Gastroesophageal sphincter (tissue), 4 donors: ENCODE measurements at regions not wholly inside any gene's neighbourhood (a gene's known extent, or its start where the extent isn't known, plus 50 kb on each side); places are given as distances from the start of the nearest gene placed in this dataset.
"Not testable (repeated sequence)": the region's sequence is repeated elsewhere in the genome, so short reads cannot be mapped to it uniquely, and the experiment has no call there.

Source experiments
- ATAC-seq: fragments of 150-250 bp; one replicate; pipeline ENCODE4 v1.9.1; 2016; ENCODE audit warnings: mild to moderate bottlenecking, moderate library complexity
- H3K27ac ChIP-seq, 4 donors: fragments of 200-600 bp; sonication (generic) in 3 of 4; 1 replicate in 3 of 4; 2 replicates in 1 of 4; pipeline ENCODE4 v1.5.1; 2016 to 2019
- H3K27me3 ChIP-seq: fragments of 200-600 bp; sonication (generic); one replicate; pipeline ENCODE4 v1.5.1; 2019
- H3K36me3 ChIP-seq, 2 donors: fragments of 200-600 bp; sonication (generic); one replicate each; pipeline ENCODE4 v1.5.1; 2019; ENCODE audit warnings: control low read depth in 1 of 2
- H3K4me1 ChIP-seq, 3 donors: fragments of 200-600 bp; sonication (generic); 1 replicate in 2 of 3; 2 replicates in 1 of 3; pipeline ENCODE4 v1.5.1; 2016 to 2019; ENCODE audit warnings: control low read depth in 2 of 3
- H3K4me3 ChIP-seq, 2 donors: fragments of 200-600 bp; sonication (generic); one replicate each; pipeline ENCODE4 v1.5.1; 2019; ENCODE audit warnings: mild to moderate bottlenecking in 1 of 2, moderate library complexity in 1 of 2
- H3K9me3 ChIP-seq, 3 donors: fragments of 200-600 bp; sonication (generic); one replicate each; pipeline ENCODE4 v1.5.1; 2017 to 2019; ENCODE audit warnings: control low read depth in 2 of 3
- EP300 ChIP-seq: sonication (generic); formaldehyde crosslinking; IDR thresholded peaks from one replicate; pipeline ENCODE4 v1.6.1; 2017; ENCODE audit warnings: antibody characterized with exemption, mild to moderate bottlenecking
- POLR2A ChIP-seq, 2 donors: fragments of 450-650 bp; IDR thresholded peaks; one replicate each; pipeline ENCODE4 v1.6.1; 2017; ENCODE audit warnings: antibody characterized with exemption in 2 of 2, mild to moderate bottlenecking in 2 of 2, moderate library complexity in 1 of 2
- POLR2AphosphoS5 ChIP-seq: sonication (generic); formaldehyde crosslinking; IDR thresholded peaks from one replicate; pipeline ENCODE4 v1.6.1; 2017; ENCODE audit warnings: antibody characterized with exemption
- WGBS, 2 donors: methylation state at CpG; one replicate each; pipeline ENCODE4 v1.1.5; 2018; ENCODE audit warnings: low coverage in 1 of 2; 5-methylcytosine and 5-hydroxymethylcytosine counted together
- TF ChIP-seq, protein P1 (sequence below), 4 experiments: fragments of 200-600 bp in 2 of 4; fragments of 450-650 bp in 2 of 4; sonication (generic) in 1 of 4; IDR thresholded peaks; one replicate each; pipeline ENCODE4 v1.5.1; 2017 to 2019; ENCODE audit warnings: antibody characterized with exemption in 4 of 4, mild to moderate bottlenecking in 2 of 4, moderate library complexity in 2 of 4

DNA sequence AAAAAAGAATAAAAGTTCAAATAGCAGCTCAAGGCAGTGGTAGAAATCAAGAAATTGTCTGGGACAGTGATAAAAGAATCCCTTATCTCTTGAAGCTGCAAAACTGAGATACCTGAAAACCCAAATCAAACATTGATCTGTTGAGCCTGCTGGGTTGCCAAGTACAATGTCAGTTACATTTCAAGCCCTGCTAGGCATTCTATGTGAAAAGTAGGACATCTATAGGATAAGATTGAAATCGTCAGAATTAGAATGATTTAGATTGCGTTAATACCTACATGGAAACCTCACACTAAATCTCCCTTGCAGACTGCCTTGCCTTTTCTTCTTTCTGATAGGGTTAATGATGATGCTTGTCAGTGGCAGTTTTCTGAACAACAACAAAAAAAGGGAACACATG lies 1684.4 kb upstream of the B3GALT2 start:
- Histone ChIP-seq H3K36me3 (no peaks in the 10 kb centered on the region), H3K4me1 (no peaks in the 10 kb centered on the region), H3K9me3 (no peaks in the 10 kb centered on the region), H3K27ac (no peak overlapping the region), H3K27me3 (no peaks in the 10 kb centered on the region), H3K4me3 (no peak overlapping the region)
- 93 to 100% methylated on average over 2 of the region's 2 CpGs for WGBS, 2 donors
- no peak for ATAC-seq
- TF ChIP-seq EP300 (no peak), POLR2A (IDR thresholded peaks at IDR 0.05) (no peak), POLR2AphosphoS5 (no peak)
- TF ChIP-seq, protein P1, sequence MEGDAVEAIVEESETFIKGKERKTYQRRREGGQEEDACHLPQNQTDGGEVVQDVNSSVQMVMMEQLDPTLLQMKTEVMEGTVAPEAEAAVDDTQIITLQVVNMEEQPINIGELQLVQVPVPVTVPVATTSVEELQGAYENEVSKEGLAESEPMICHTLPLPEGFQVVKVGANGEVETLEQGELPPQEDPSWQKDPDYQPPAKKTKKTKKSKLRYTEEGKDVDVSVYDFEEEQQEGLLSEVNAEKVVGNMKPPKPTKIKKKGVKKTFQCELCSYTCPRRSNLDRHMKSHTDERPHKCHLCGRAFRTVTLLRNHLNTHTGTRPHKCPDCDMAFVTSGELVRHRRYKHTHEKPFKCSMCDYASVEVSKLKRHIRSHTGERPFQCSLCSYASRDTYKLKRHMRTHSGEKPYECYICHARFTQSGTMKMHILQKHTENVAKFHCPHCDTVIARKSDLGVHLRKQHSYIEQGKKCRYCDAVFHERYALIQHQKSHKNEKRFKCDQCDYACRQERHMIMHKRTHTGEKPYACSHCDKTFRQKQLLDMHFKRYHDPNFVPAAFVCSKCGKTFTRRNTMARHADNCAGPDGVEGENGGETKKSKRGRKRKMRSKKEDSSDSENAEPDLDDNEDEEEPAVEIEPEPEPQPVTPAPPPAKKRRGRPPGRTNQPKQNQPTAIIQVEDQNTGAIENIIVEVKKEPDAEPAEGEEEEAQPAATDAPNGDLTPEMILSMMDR (IDR thresholded peaks at IDR 0.05) = no peak

DNA sequence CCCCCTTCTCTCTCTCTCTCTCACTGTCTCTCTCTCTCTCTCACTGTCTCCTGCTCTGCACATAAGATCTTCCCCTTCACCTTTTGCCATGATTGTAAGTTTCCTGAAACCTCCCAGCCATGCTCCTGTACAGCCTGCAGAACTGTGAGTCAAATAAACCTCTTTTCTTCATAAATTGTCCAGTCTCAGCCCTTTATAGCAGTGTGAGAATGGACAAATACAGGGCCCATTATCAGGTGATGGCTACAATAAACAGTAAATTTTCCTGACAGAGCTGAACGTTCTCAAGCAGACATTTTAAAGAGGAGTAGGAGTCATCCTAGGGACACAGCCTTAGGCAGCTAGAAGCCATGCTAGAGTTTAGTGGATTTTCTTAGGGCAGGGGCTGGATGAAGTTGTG lies 1679.7 kb upstream of the B3GALT2 start:
- Histone ChIP-seq H3K27ac (no peak overlapping the region), H3K27me3 (no peaks in the 10 kb centered on the region), H3K36me3 (no peaks in the 10 kb centered on the region), H3K4me3 (no peak overlapping the region), H3K9me3 (no peaks in the 10 kb centered on the region), H3K4me1 (no peaks in the 10 kb centered on the region)
- TF ChIP-seq EP300 = no peak
- TF ChIP-seq POLR2AphosphoS5 = no peak
- TF ChIP-seq, protein P1 (IDR thresholded peaks at IDR 0.05) = no peak
- TF ChIP-seq POLR2A (IDR thresholded peaks at IDR 0.05) = no peak
- 17 to 40% methylated on average over 1 of the region's 1 CpG for WGBS, 2 donors
- no peak for ATAC-seq

DNA sequence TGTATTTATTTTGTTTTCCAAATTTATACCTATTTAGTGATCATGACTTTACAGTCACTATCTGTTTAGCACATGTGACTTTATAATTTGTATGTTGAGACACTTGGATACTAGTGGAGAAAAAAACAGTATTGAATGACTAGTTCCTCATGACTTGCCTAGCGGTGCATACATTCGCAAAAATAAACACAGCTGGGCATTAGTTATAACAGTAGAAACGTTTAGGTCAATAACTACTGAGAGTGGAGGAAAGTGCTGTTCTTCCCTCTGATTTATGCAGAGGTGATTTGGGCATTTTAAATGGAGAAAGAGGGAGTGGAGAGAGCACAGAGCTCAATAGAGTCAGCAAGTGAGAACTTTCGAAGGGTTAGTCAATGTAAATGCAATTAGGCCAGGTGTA lies 1679.0 kb upstream of the B3GALT2 start:
- no peaks in the 10 kb centered on the region for H3K27me3 ChIP-seq
- H3K4me3 ChIP-seq = no peak overlapping the region
- no peak for TF ChIP-seq POLR2AphosphoS5
- no peak for TF ChIP-seq EP300
- TF ChIP-seq POLR2A (IDR thresholded peaks at IDR 0.05) = no peak
- TF ChIP-seq, protein P1 (IDR thresholded peaks at IDR 0.05) = no peak
- 52% methylated on average over 4 of the region's 4 CpGs for WGBS, 2 donors
- no peaks in the 10 kb centered on the region for H3K36me3 ChIP-seq
- no peaks in the 10 kb centered on the region for H3K9me3 ChIP-seq
- no peak overlapping the region for H3K27ac ChIP-seq
- no peak for ATAC-seq
- no peaks in the 10 kb centered on the region for H3K4me1 ChIP-seq

DNA sequence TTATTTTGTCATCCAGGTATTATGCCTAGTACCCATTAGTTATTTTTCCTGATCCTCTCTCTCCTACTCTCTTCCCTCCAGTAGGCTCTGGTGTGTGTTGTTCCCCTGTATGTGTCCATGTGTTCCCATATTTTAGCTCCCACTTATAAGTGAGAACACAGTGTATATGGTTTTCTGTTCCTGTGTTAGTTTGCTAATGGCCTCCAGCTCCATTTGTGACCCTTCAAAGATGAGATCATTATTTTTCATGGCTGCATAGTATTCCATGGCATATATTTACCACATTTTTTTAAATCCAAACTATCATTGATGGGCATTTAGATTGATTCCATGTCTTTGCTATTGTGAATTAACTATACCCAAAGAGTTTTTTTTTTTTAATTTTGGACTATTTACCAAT lies 1675.7 kb upstream of the B3GALT2 start:
- no peak for TF ChIP-seq POLR2AphosphoS5
- no peak for TF ChIP-seq POLR2A (IDR thresholded peaks at IDR 0.05)
- TF ChIP-seq, protein P1 (IDR thresholded peaks at IDR 0.05) = no peak
- no peak for TF ChIP-seq EP300
- ATAC-seq = no peak
- no peaks in the 10 kb centered on the region for H3K36me3 ChIP-seq
- H3K4me1 ChIP-seq = no peaks in the 10 kb centered on the region
- no peak overlapping the region for H3K4me3 ChIP-seq
- peaks cover 0 to 4% (median 0%) of the 10 kb centered on the region in 3 donors for H3K9me3 ChIP-seq
- no peaks in the 10 kb centered on the region for H3K27me3 ChIP-seq
- H3K27ac ChIP-seq = no peak overlapping the region

DNA sequence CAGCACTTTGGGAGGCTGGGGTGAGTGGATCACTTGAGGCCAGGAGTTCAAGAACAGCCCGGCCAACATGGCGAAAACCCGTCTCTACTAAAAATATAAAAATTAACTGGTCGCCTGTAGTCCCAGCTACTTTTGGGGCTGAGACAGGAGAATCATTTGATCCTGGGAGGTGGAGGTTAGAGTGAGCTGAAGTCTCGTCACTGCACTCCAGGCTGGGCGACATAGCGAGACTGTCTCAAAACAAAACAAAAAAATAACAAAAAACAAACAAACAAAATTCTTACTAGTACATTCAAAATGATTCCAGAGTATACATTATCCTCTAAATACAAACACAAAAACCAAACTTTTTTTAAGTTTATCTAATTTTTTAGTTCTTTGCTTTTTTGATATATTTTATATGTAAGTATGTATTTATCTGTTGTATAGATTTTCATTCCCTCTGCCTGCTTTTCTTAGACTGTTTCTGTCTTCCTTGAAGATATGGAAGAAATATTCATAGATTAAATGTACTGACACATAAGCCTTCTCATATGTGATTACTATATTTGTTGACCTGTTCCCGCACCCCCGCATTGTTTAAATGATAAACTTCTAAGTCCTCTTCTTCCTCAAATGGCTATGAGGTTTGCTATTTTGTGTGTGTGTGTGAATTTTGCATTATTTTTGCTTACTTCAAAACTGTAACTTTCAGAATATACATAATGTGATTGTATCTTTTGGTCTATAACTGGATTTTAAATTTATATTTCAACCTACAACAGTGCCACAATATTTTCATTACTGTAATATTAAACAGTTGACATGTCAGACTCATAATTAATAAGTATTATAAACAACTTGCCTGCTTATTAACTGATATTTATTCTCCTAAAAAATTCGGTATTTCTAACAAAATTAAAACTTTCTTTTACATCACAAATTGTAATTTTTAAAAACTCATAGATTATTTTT lies 1674.1 kb upstream of the B3GALT2 start:
- no peak overlapping the region for H3K4me3 ChIP-seq
- 76 to 87% methylated on average over 7 of the region's 10 CpGs for WGBS, 2 donors
- H3K4me1 ChIP-seq = no peaks in the 10 kb centered on the region
- H3K27ac ChIP-seq = no peak overlapping the region
- no peaks in the 10 kb centered on the region for H3K27me3 ChIP-seq
- H3K36me3 ChIP-seq = no peaks in the 10 kb centered on the region
- ATAC-seq = no peak
- peaks cover 0 to 4% (median 0%) of the 10 kb centered on the region in 3 donors for H3K9me3 ChIP-seq
- TF ChIP-seq, protein P1 (IDR thresholded peaks at IDR 0.05) = no peak
- no peak for TF ChIP-seq POLR2A (IDR thresholded peaks at IDR 0.05)

DNA sequence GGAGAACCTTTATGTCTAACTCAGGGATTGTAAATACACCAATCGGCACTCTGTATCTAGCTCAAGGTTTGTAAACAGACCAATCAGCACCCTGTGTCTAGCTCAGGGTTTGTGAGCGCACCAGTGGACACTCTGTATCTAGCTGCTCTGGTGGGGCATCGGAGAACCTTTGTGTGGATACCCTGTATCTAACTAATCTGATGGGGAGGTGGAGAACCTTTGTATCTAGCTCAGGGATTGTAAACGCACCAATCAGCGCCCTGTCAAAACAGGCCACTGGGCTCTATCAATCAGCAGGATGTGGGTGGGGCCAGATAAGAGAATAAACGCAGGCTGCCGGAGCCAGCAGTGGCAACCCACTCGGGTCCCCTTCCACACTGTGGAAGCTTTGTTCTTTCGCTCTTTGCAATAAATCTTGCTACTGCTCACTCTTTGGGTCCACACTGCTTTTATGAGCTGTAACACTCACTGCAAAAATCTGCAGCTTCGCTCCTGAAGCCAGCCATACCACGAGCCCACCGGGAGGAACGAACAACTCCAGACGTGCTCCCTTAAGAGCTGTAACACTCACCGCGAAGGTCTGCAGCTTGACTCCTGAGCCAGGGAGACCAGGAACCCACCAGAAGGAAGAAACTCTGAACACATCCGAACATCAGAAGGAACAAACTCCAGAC lies 1673.2 kb upstream of the B3GALT2 start:
- not testable (repeated sequence) for H3K9me3 ChIP-seq, H3K27me3 ChIP-seq, ATAC-seq, H3K27ac ChIP-seq, H3K36me3 ChIP-seq, H3K4me3 ChIP-seq, H3K4me1 ChIP-seq
- WGBS, 2 donors = 80 to 85% methylated on average over 1 to 4 of the region's 17 CpGs

DNA sequence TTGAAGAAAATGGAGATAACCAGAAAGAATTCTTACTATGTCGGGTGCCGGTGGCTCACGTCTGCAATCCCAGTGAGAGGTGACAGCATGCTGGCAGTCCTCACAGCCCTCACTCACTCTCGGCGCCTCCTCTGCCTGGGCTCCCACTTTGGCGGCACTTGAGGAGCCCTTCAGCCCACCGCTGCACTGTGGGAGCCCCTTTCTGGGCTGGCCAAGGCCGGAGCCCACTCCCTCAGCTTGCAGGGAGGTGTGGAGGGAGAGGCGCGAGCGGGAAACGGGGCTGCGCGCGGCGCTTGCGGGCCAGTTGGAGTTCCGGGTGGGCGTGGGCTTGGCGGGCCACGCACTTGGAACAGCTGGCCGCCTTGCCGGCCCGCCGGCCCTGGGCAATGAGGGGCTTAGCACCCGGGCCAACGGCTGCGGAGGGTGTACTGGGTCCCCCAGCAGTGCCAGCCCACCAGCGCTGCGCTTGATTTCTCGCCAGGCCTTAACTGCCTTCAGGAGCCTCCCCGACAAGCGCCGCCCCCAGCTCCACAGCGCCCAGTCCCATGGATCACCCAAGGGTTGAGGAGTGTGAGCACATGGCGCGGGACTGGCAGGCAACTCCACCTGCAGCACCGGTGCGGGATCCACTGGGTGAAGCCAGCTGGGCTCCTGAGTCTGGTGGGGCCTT lies 1672.5 kb upstream of the B3GALT2 start:
- H3K36me3 ChIP-seq, H3K27ac ChIP-seq, H3K4me3 ChIP-seq, H3K9me3 ChIP-seq, H3K27me3 ChIP-seq, H3K4me1 ChIP-seq, ATAC-seq: not testable (repeated sequence)
- WGBS, 2 donors = 94 to 96% methylated on average over 3 of the region's 39 CpGs
